Lung (tissue), 11 donors: ENCODE measurements at regions not wholly inside any gene's neighbourhood (a gene's known extent, or its start where the extent isn't known, plus 50 kb on each side); places are given as distances from the start of the nearest gene placed in this dataset.
A peak's percentile ranks its signal among the peaks of the same experiment; 100 is the strongest.

Source experiments
- ATAC-seq: fragments of 200-7000 bp; cut with Tn5 transposase; one replicate; pipeline ENCODE4 v1.9.1; 2020; ENCODE audit warnings: moderate number of reproducible peaks; ENCODE audit not compliant: insufficient read depth, low FRiP score
- DNase-seq, 3 donors: peaks; one replicate each; pipeline ENCODE4 v3.0.0-alpha.2; 2013 to 2017
- H3K27ac ChIP-seq, 2 donors: one replicate each; pipeline ENCODE4 v1.5.1; 2013; ENCODE audit warnings: mild to moderate bottlenecking in 2 of 2, moderate library complexity in 2 of 2, control low read depth in 1 of 2, inconsistent platforms in 1 of 2, low read depth in 1 of 2, low read length in 1 of 2
- H3K27me3 ChIP-seq, 3 donors: one replicate each; pipeline ENCODE4 v1.5.1; 2013; ENCODE audit warnings: low read length in 2 of 3; ENCODE audit not compliant: control insufficient read depth in 3 of 3, insufficient read depth in 3 of 3
- H3K36me3 ChIP-seq, 4 donors: one replicate each; pipeline ENCODE4 v1.5.1; 2013; ENCODE audit warnings: low read length in 4 of 4, mild to moderate bottlenecking in 1 of 4, moderate library complexity in 1 of 4; ENCODE audit not compliant: control insufficient read depth in 4 of 4, insufficient read depth in 4 of 4
- H3K4me1 ChIP-seq, 5 donors: one replicate each; pipeline ENCODE4 v1.5.1; 2013; ENCODE audit warnings: low read length in 5 of 5, mild to moderate bottlenecking in 2 of 5, moderate library complexity in 1 of 5; ENCODE audit not compliant: control insufficient read depth in 5 of 5, insufficient read depth in 5 of 5
- H3K4me3 ChIP-seq: one replicate; pipeline ENCODE4 v1.5.1; 2013; ENCODE audit warnings: mild to moderate bottlenecking, control low read depth, moderate library complexity
- H3K9ac ChIP-seq, 2 donors: one replicate each; pipeline ENCODE4 v1.5.1; 2013; ENCODE audit warnings: low read length in 2 of 2, control low read depth in 1 of 2; ENCODE audit not compliant: insufficient read depth in 1 of 2
- H3K9me3 ChIP-seq, 4 donors: one replicate each; pipeline ENCODE4 v1.5.1; 2013; ENCODE audit warnings: low read length in 3 of 4, mild to moderate bottlenecking in 1 of 4, moderate library complexity in 1 of 4; ENCODE audit not compliant: control insufficient read depth in 4 of 4, insufficient read depth in 3 of 4
- WGBS, 2 donors: extraction: QIAGEN DNeasy Blood & Tissue Kit; methylation state at CpG; one replicate each; pipeline ENCODE4 v1.1.7; 2013; 5-methylcytosine and 5-hydroxymethylcytosine counted together
- TF ChIP-seq, protein P1 (sequence below): IDR thresholded peaks from 2 replicates; pipeline ENCODE4 v1.5.1; 2012; ENCODE audit warnings: mild to moderate bottlenecking; ENCODE audit errors: control extremely low read depth, extremely low read depth
- donor health status: control.
- donor health status: control.
- donor health status: Bipolar disorder and iron deficiency.
- donor health status: healthy.
- donor health status: DM: yes; HTN: yes; CAD: no.

DNA sequence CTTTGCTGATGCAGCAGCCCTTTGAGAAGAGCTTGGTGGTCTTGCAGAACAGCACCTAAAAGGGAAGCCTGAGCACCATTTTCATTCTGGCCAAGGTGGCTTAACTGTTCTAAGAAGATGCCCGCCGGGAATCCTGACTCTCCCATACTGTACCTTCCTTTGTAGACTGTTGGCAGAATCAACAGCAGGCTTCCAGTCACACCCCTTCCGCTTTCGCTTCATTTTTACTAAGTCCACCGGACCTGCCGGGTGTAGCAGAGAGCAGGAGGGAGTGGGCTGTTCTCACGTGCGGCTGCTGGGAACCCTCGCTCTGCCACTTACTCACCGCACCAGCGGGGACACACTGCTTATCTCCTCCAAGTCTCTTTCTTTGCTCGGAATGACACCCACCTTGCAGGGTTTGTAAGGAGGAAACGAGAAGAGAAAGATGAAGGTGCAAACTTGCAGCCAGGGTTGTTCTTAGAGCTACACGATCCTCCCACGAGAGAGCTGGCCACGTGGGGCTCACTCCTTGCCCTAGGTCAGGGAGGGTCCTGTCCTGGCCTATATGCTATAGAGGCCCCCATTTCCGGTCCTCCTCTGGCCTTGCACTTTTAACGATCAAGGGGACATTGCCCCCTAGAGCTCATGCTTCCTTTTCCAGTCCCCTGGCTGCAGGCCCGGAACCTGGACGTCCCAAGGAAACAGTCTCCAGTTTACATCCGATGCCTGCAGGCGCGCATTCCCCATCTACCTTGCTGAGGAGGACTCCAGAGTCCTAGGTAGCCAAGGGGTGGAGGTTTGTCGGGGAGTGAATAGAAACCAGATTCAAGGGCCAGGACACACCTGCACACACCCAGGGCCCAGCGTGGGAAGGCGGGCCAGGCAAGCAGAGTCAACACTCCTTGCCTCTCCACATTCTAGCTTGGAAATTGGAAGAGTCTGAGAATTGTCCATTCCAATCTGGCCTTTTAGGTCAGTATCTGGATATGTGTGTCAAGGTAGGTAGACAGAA, 453.6 kb downstream of the IRS2 start:
- Histone ChIP-seq H3K27me3 (peaks cover 0 to 4% (median 0%) of the 10 kb centered on the region in 3 donors), H3K4me1 (peaks cover 0 to 5% (median 0%) of the 10 kb centered on the region in 5 donors), H3K36me3 (no peaks in the 10 kb centered on the region), H3K27ac (no peak overlapping the region), H3K4me3 (no peak overlapping the region), H3K9ac (no peak overlapping the region), H3K9me3 (no peaks in the 10 kb centered on the region)
- no peak for ATAC-seq
- no peak for DNase-seq
- 80 to 90% methylated on average over 26 of the region's 26 CpGs for WGBS, 2 donors
- TF ChIP-seq, protein P1, sequence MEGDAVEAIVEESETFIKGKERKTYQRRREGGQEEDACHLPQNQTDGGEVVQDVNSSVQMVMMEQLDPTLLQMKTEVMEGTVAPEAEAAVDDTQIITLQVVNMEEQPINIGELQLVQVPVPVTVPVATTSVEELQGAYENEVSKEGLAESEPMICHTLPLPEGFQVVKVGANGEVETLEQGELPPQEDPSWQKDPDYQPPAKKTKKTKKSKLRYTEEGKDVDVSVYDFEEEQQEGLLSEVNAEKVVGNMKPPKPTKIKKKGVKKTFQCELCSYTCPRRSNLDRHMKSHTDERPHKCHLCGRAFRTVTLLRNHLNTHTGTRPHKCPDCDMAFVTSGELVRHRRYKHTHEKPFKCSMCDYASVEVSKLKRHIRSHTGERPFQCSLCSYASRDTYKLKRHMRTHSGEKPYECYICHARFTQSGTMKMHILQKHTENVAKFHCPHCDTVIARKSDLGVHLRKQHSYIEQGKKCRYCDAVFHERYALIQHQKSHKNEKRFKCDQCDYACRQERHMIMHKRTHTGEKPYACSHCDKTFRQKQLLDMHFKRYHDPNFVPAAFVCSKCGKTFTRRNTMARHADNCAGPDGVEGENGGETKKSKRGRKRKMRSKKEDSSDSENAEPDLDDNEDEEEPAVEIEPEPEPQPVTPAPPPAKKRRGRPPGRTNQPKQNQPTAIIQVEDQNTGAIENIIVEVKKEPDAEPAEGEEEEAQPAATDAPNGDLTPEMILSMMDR, result no peak

GRCh38 chr13:109331898-109332297, 454.5 kb downstream of the IRS2 start:
- 46% methylated on average over 11 of the region's 11 CpGs for WGBS, 2 donors
- TF ChIP-seq, protein P1, result no peak
- Histone ChIP-seq H3K27me3 (no peaks in the 10 kb centered on the region), H3K4me3 (no peak overlapping the region), H3K4me1 (peaks cover 0 to 5% (median 0%) of the 10 kb centered on the region in 5 donors), H3K9me3 (no peaks in the 10 kb centered on the region), H3K36me3 (no peaks in the 10 kb centered on the region), H3K27ac (no peak overlapping the region), H3K9ac (no peak overlapping the region)
- DNase-seq (peak; percentile 25 to 39 (median 26)), ATAC-seq (no peak)

- TF ChIP-seq, protein P1, result no peak
- Histone ChIP-seq H3K4me1 (peaks cover 0 to 5% (median 0%) of the 10 kb centered on the region in 5 donors), H3K27me3 (no peaks in the 10 kb centered on the region), H3K4me3 (no peak overlapping the region), H3K9me3 (no peaks in the 10 kb centered on the region), H3K36me3 (no peaks in the 10 kb centered on the region), H3K27ac (no peak overlapping the region), H3K9ac (no peak overlapping the region)
- 89 to 96% methylated on average over 2 of the region's 2 CpGs for WGBS, 2 donors
- ATAC-seq, result no peak
- no peak for DNase-seq
These were observed 455.4 kb downstream of the IRS2 start for GRCh38 chr13:109331011-109331433.
